Fibroblast of lung (primary cell): ENCODE measurements at regions not wholly inside any gene's neighbourhood (a gene's known extent, or its start where the extent isn't known, plus 50 kb on each side); places are given as distances from the start of the nearest gene placed in this dataset.

ENCODE experiments used
- DNase-seq, 2 donors: peaks; one replicate each; pipeline versions ENCODE4 v3.0.0 to v3.0.0-alpha.2; 2010; ENCODE audit warnings: low read depth in 2 of 2
- H2AFZ ChIP-seq: 2 replicates; pipeline ENCODE4 v1.5.1; 2012; ENCODE audit warnings: low read length, control low read depth, inconsistent platforms
- H3K27ac ChIP-seq: 2 replicates; pipeline ENCODE4 v1.5.1; 2011; ENCODE audit warnings: low read length, control low read depth; ENCODE audit not compliant: insufficient read depth
- H3K27me3 ChIP-seq: 2 replicates; pipeline ENCODE4 v1.5.1; 2011; ENCODE audit warnings: mild to moderate bottlenecking, low read length; ENCODE audit not compliant: control insufficient read depth, insufficient read depth
- H3K36me3 ChIP-seq: 2 replicates; pipeline ENCODE4 v1.5.1; 2011; ENCODE audit warnings: low read length; ENCODE audit not compliant: control insufficient read depth, insufficient read depth
- H3K4me1 ChIP-seq: 2 replicates; pipeline ENCODE4 v1.5.1; 2011; ENCODE audit warnings: low read length; ENCODE audit not compliant: control insufficient read depth, insufficient read depth; ENCODE audit errors: extremely low read depth
- H3K4me2 ChIP-seq: 2 replicates; pipeline ENCODE4 v1.5.1; 2011; ENCODE audit warnings: low read length, control low read depth; ENCODE audit not compliant: insufficient read depth; ENCODE audit errors: extremely low read depth
- H3K4me3 ChIP-seq, 4 experiments: fragments of 200-600 bp in 1 of 4; sonication (generic) in 1 of 4; replicated peaks in 1 of 4; 2 replicates each; pipeline ENCODE4 v1.5.1; 2011 to 2016; ENCODE audit warnings: low read length in 4 of 4, low read depth in 3 of 4, mild to moderate bottlenecking in 3 of 4, control low read depth in 2 of 4, inconsistent platforms in 1 of 4, mixed read lengths in 1 of 4; ENCODE audit not compliant: insufficient read depth in 1 of 4; ENCODE audit errors: control extremely low read depth in 1 of 4
- H3K79me2 ChIP-seq: 2 replicates; pipeline ENCODE4 v1.5.1; 2012; ENCODE audit warnings: mild to moderate bottlenecking, low read length, inconsistent platforms; ENCODE audit not compliant: control insufficient read depth, insufficient read depth
- H3K9ac ChIP-seq: 2 replicates; pipeline ENCODE4 v1.5.1; 2011; ENCODE audit warnings: mild to moderate bottlenecking, low read length, control low read depth; ENCODE audit not compliant: insufficient read depth
- H3K9me3 ChIP-seq: 2 replicates; pipeline ENCODE4 v1.5.1; 2012; ENCODE audit warnings: low read depth, low read length; ENCODE audit not compliant: control insufficient read depth, insufficient read depth
- H4K20me1 ChIP-seq: 2 replicates; pipeline ENCODE4 v1.5.1; 2011; ENCODE audit warnings: low read length; ENCODE audit not compliant: control insufficient read depth, insufficient read depth; ENCODE audit errors: extremely low read depth
- EZH2 ChIP-seq: IDR thresholded peaks from 2 replicates; pipeline ENCODE4 v1.5.1; 2012; ENCODE audit warnings: low read length, control low read depth, mild to moderate bottlenecking; ENCODE audit errors: missing control alignments
- TF ChIP-seq, protein P1 (sequence below), 2 donors: IDR thresholded peaks in 1 of 2; conservative IDR thresholded peaks in 1 of 2; 1 replicate in 1 of 2; 2 replicates in 1 of 2; pipeline ENCODE4 v1.5.1; 2011 to 2012; ENCODE audit warnings: low read length in 2 of 2, control low read depth in 1 of 2, inconsistent platforms in 1 of 2, low read depth in 1 of 2, mild to moderate bottlenecking in 1 of 2

DNA sequence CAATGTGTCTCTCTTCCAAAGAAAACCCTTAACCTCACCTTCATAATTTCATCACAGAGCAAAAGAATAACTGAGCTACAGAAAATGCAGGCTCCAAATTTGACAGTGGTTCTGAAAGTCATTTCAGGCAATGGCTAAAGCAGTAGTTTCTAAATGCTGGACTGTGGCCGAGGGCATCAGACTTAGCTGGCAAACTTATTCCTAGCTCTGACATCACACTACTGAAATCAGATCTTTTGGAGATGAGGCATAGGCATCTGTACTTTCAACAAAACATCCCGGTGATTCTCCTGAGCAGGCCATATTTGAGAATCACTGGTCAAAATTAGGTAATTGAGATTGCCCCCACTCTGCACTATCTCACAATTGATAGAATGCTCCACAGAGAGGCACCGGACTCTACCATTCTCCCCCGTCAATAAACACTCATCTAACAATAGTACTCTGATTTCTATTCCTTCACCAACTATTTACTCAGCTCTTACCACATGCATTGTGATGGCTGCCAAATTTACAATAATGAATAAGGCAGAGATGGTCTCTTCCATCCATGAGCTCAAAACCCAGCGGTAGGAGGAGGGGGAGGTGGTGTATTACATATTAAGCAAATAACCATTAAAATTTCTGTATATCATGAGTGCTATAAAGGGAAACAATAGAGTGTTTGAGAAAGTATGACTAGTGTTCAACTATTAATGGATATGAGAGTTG, 57.3 kb upstream of the SPRED1 start:
- Histone ChIP-seq H3K9me3 (no peaks in the 10 kb centered on the region), H3K27me3 (no peaks in the 10 kb centered on the region), H4K20me1 (no peaks in the 10 kb centered on the region), H3K4me3 (no peak overlapping the region), H3K36me3 (no peaks in the 10 kb centered on the region), H3K4me1 (no peaks in the 10 kb centered on the region), H3K27ac (no peak overlapping the region), H2AFZ (no peak overlapping the region), H3K9ac (no peak overlapping the region), H3K4me2 (no peak overlapping the region), H3K79me2 (no peaks in the 10 kb centered on the region)
- TF ChIP-seq, protein P1, sequence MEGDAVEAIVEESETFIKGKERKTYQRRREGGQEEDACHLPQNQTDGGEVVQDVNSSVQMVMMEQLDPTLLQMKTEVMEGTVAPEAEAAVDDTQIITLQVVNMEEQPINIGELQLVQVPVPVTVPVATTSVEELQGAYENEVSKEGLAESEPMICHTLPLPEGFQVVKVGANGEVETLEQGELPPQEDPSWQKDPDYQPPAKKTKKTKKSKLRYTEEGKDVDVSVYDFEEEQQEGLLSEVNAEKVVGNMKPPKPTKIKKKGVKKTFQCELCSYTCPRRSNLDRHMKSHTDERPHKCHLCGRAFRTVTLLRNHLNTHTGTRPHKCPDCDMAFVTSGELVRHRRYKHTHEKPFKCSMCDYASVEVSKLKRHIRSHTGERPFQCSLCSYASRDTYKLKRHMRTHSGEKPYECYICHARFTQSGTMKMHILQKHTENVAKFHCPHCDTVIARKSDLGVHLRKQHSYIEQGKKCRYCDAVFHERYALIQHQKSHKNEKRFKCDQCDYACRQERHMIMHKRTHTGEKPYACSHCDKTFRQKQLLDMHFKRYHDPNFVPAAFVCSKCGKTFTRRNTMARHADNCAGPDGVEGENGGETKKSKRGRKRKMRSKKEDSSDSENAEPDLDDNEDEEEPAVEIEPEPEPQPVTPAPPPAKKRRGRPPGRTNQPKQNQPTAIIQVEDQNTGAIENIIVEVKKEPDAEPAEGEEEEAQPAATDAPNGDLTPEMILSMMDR (conservative IDR thresholded peaks at IDR 0.05 in 1 of 2, IDR thresholded peaks at IDR 0.05 in 1 of 2; ENCODE audit: low read depth in 1 of 2, low read length in 2 of 2), result no peak
- no peak for TF ChIP-seq EZH2
- no peak for DNase-seq

GRCh38 chr15:38196076-38196475, 56.6 kb upstream of the SPRED1 start:
- TF ChIP-seq EZH2, result no peak
- TF ChIP-seq, protein P1 (conservative IDR thresholded peaks at IDR 0.05 in 1 of 2, IDR thresholded peaks at IDR 0.05 in 1 of 2; ENCODE audit: low read depth in 1 of 2, low read length in 2 of 2), result no peak
- no peak overlapping the region for H3K27ac ChIP-seq

DNA sequence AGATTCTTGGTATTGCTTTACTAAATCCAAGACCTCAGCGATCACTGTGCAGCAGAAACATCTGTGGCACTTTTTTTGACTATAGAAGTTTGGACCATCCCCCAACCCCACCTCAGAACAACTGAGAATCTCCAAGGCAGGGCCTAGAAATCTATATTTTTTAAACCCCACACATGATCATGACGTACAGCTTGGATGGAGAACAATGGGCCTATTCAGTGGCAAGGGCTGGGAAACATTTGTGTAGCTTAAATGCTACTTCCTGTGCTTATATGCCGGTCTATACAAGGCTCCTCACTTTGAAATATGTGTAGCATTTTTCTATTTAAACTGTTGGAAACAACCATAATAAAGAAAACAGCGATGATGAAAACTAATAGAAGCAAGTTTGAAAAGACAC, 55.1 kb upstream of the SPRED1 start:
- no peaks in the 10 kb centered on the region for H3K36me3 ChIP-seq
- H3K4me2 ChIP-seq, result no peak overlapping the region

More at GRCh38 chr15:38196076-38196475, 56.6 kb upstream of the SPRED1 start:
- Histone ChIP-seq H3K79me2 (no peaks in the 10 kb centered on the region), H3K4me2 (no peak overlapping the region), H3K36me3 (no peaks in the 10 kb centered on the region), H3K4me1 (no peaks in the 10 kb centered on the region), H2AFZ (no peak overlapping the region), H3K27me3 (no peaks in the 10 kb centered on the region), H4K20me1 (no peaks in the 10 kb centered on the region), H3K9me3 (no peaks in the 10 kb centered on the region), H3K4me3 (no peak overlapping the region), H3K9ac (no peak overlapping the region)
- no peak for DNase-seq

More for the DNA sequence above, 55.1 kb upstream of the SPRED1 start:
- Histone ChIP-seq H3K79me2 (no peaks in the 10 kb centered on the region), H3K4me3 (no peak overlapping the region), H3K27me3 (no peaks in the 10 kb centered on the region), H4K20me1 (no peaks in the 10 kb centered on the region), H3K4me1 (no peaks in the 10 kb centered on the region), H3K9ac (no peak overlapping the region), H2AFZ (no peak overlapping the region), H3K9me3 (no peaks in the 10 kb centered on the region), H3K27ac (no peak overlapping the region)
- no peak for DNase-seq
- no peak for TF ChIP-seq EZH2
- TF ChIP-seq, protein P1 (conservative IDR thresholded peaks at IDR 0.05 in 1 of 2, IDR thresholded peaks at IDR 0.05 in 1 of 2; ENCODE audit: low read depth in 1 of 2, low read length in 2 of 2), result no peak
